SK-N-SH (cell line): ENCODE measurements at regions not wholly inside any gene's neighbourhood (a gene's known extent, or its start where the extent isn't known, plus 50 kb on each side); places are given as distances from the start of the nearest gene placed in this dataset.

ENCODE experiments used
- CTCF ChIA-PET: fragments of 300-600, 350-600 bp; formaldehyde crosslinking; extraction: SDS; loops from one replicate; lab custom pipeline; 2021; lab: Yijun Ruan, JAX
- POLR2A ChIA-PET: fragments of 350-600 bp; sonication (Branson Sonifier 250); formaldehyde crosslinking; extraction: SDS; loops from one replicate; lab custom pipeline; 2020; ENCODE audit warnings: antibody characterized with exemption, inconsistent platforms; lab: Yijun Ruan, JAX
- DNase-seq: peaks from one replicate; pipeline ENCODE4 v3.0.0; 2012
- H2AFZ ChIP-seq: fragments of 200-600 bp; sonication (generic); 2 replicates; pipeline ENCODE4 v1.8.1; 2016; ENCODE audit warnings: antibody characterized with exemption, mild to moderate bottlenecking, low read depth
- H3F3A ChIP-seq: fragments of 200-600 bp; sonication (generic); replicated peaks from 2 replicates; pipeline ENCODE3; 2016; ENCODE audit warnings: antibody characterized with exemption, mild to moderate bottlenecking; ENCODE audit not compliant: insufficient read depth
- H3K27ac ChIP-seq, 2 experiments: fragments of 200-500 bp in 1 of 2; fragments of 200-600 bp in 1 of 2; sonication (Bioruptor generic) in 1 of 2; sonication (generic), shearing (Covaris generic) in 1 of 2; 2 replicates each; pipeline versions ENCODE4 v1.5.1 to v1.6.1; 2014 to 2016; ENCODE audit warnings: low read depth in 2 of 2, inconsistent platforms in 1 of 2, low read length in 1 of 2, mild to moderate bottlenecking in 1 of 2, mixed read lengths in 1 of 2
- H3K27me3 ChIP-seq: fragments of 200-600 bp; sonication (generic), shearing (Covaris generic); 2 replicates; pipeline ENCODE4 v1.6.1; 2016; ENCODE audit warnings: mixed run types; ENCODE audit not compliant: insufficient read depth
- H3K36me3 ChIP-seq, 2 experiments: fragments of 200-500 bp in 1 of 2; fragments of 200-600 bp in 1 of 2; sonication (Bioruptor generic) in 1 of 2; sonication (generic) in 1 of 2; replicated peaks in 1 of 2; 2 replicates each; pipeline versions ENCODE3 to v1.5.1; 2014 to 2016; ENCODE audit warnings: low read length in 1 of 2, mild to moderate bottlenecking in 1 of 2; ENCODE audit not compliant: insufficient read depth in 2 of 2, control insufficient read depth in 1 of 2
- H3K4me1 ChIP-seq, 2 experiments: fragments of 200-500 bp in 1 of 2; fragments of 200-600 bp in 1 of 2; sonication (Bioruptor generic) in 1 of 2; sonication (generic), shearing (Covaris generic) in 1 of 2; 2 replicates each; pipeline versions ENCODE4 v1.5.1 to v1.6.1; 2014 to 2016; ENCODE audit warnings: low read depth in 1 of 2, low read length in 1 of 2, mixed run types in 1 of 2; ENCODE audit not compliant: insufficient read depth in 2 of 2, control insufficient read depth in 1 of 2
- H3K4me2 ChIP-seq: fragments of 200-600 bp; sonication (generic), shearing (Covaris generic); 2 replicates; pipeline ENCODE4 v1.6.1; 2017; ENCODE audit warnings: mixed run types
- H3K4me3 ChIP-seq, 2 experiments: fragments of 200-500 bp in 1 of 2; fragments of 200-600 bp in 1 of 2; sonication (Bioruptor generic) in 1 of 2; sonication (generic), shearing (Covaris generic) in 1 of 2; 2 replicates each; pipeline versions ENCODE4 v1.5.1 to v1.8.1; 2014 to 2016; ENCODE audit warnings: low read depth in 2 of 2, inconsistent platforms in 1 of 2, low read length in 1 of 2, mild to moderate bottlenecking in 1 of 2, mixed read lengths in 1 of 2, moderate library complexity in 1 of 2
- H3K79me2 ChIP-seq: fragments of 200-600 bp; sonication (generic); 2 replicates; pipeline ENCODE4 v1.8.1; 2017; ENCODE audit warnings: mild to moderate bottlenecking; ENCODE audit not compliant: insufficient read depth
- H3K9ac ChIP-seq: fragments of 200-600 bp; sonication (generic); 2 replicates; pipeline ENCODE4 v1.6.1; 2017; ENCODE audit warnings: mixed run types
- H3K9me2 ChIP-seq: fragments of 200-600 bp; sonication (generic); 2 replicates; pipeline ENCODE4 v1.6.1; 2017; ENCODE audit warnings: mixed run types
- H3K9me3 ChIP-seq: fragments of 200-600 bp; sonication (generic); 2 replicates; pipeline ENCODE4 v1.6.1; 2017; ENCODE audit warnings: mixed run types, mild to moderate bottlenecking, moderate library complexity
- H4K20me1 ChIP-seq: fragments of 200-600 bp; sonication (generic); 2 replicates; pipeline ENCODE4 v1.6.1; 2017; ENCODE audit warnings: mild to moderate bottlenecking, mixed run types; ENCODE audit not compliant: insufficient read depth
- ELF1 ChIP-seq: IDR thresholded peaks from 2 replicates; pipeline ENCODE4 v1.4.0; 2012
- EP300 ChIP-seq, 2 experiments: IDR thresholded peaks; 2 replicates each; pipeline versions ENCODE4 v1.4.0 to v1.6.1; 2012; ENCODE audit warnings: borderline replicate concordance in 1 of 2, low read depth in 1 of 2, low read length in 1 of 2
- GABPA ChIP-seq: IDR thresholded peaks from 2 replicates; pipeline ENCODE4 v1.4.0; 2012; ENCODE audit warnings: low read depth, mild to moderate bottlenecking
- GATA2 ChIP-seq: sonication (generic); formaldehyde crosslinking; IDR thresholded peaks from 2 replicates; pipeline ENCODE4 v1.5.0; 2020; ENCODE audit warnings: mild to moderate bottlenecking, missing genetic modification reagents
- MXI1 ChIP-seq: IDR thresholded peaks from 2 replicates; pipeline ENCODE4 v1.6.1; 2012; ENCODE audit warnings: mild to moderate bottlenecking, low read depth, low read length, improper control_type of control experiment
- NFIC ChIP-seq: IDR thresholded peaks from 2 replicates; pipeline ENCODE4 v1.4.0; 2012; ENCODE audit warnings: borderline replicate concordance
- PBX3 ChIP-seq: IDR thresholded peaks from 2 replicates; pipeline ENCODE4; 2012
- RFX5 ChIP-seq: IDR thresholded peaks from 2 replicates; pipeline ENCODE4 v1.6.1; 2012; ENCODE audit warnings: mild to moderate bottlenecking, improper control_type of control experiment, low read length
- RXRA ChIP-seq: IDR thresholded peaks from 2 replicates; pipeline ENCODE4 v1.4.0; 2012; ENCODE audit warnings: low read depth, mild to moderate bottlenecking, borderline replicate concordance
- SMC3 ChIP-seq: IDR thresholded peaks from 2 replicates; pipeline ENCODE4 v1.6.1; 2012; ENCODE audit warnings: low read depth, low read length, improper control_type of control experiment
- TAF1 ChIP-seq: IDR thresholded peaks from 2 replicates; pipeline ENCODE4 v1.6.1; 2012; ENCODE audit warnings: low read depth, mild to moderate bottlenecking, low read length, moderate library complexity, borderline replicate concordance
- TCF12 ChIP-seq: IDR thresholded peaks from 2 replicates; pipeline ENCODE4 v1.4.0; 2012
- TEAD4 ChIP-seq: IDR thresholded peaks from 2 replicates; pipeline ENCODE4 v1.4.0; 2012; ENCODE audit warnings: mild to moderate bottlenecking, borderline replicate concordance; ENCODE audit not compliant: insufficient read depth
- ZBTB33 ChIP-seq: IDR thresholded peaks from 2 replicates; pipeline ENCODE4 v1.4.0; 2012; ENCODE audit warnings: low read depth, borderline replicate concordance
- WGBS: methylation state at CpG from one replicate; pipeline ENCODE4 v1.1.6; 2017; ENCODE audit warnings: low lambda C conversion rate; 5-methylcytosine and 5-hydroxymethylcytosine counted together
- TF ChIP-seq, protein P1 (sequence below): IDR thresholded peaks from 2 replicates; pipeline ENCODE4 v1.6.1; 2012; ENCODE audit warnings: mild to moderate bottlenecking, low read depth, low read length, moderate library complexity
- TF ChIP-seq, protein P2 (sequence below): IDR thresholded peaks from 2 replicates; pipeline ENCODE4 v1.4.0; 2012; ENCODE audit warnings: low read depth

DNA sequence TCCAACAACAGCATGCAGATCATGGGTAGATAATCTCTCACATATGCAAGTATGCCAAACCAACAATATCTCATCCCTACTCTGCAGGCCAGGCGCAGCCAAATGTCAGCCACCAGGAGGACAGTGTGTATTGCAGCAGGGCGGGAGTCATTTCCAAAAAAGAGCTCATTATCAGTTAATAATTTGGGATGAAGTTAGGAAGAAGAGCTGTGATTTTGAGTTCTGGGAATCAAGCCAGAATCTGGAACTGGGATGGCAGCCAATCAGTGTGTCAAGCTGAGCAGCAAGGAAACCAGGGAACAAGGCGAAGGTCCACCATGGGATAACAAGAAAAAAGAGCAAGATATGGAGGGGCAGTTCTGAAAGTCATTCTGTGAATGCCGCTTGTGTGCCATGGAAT, 88.2 kb upstream of the CAMK2D start:
- Histone ChIP-seq H3K36me3 (no peaks in the 10 kb centered on the region), H3K27ac (no peak overlapping the region), H3F3A (no peaks in the 10 kb centered on the region), H3K79me2 (no peaks in the 10 kb centered on the region), H2AFZ (no peak overlapping the region), H3K27me3 (no peaks in the 10 kb centered on the region), H3K9me2 (no peaks in the 10 kb centered on the region), H4K20me1 (no peaks in the 10 kb centered on the region), H3K4me1 (peaks cover 0 to 5% of the 10 kb centered on the region in 2 experiments; a peak in 1 of 4 replicates), H3K9me3 (no peaks in the 10 kb centered on the region), H3K4me3 (no peak overlapping the region), H3K9ac (no peak overlapping the region), H3K4me2 (no peak overlapping the region)
- ChIA-PET CTCF (interaction anchor here (1.5 kb wide), 2 partner anchors 11 to 524 kb away, joined by 3 to 4 read pairs; no protein-coding TSS in a partner anchor), POLR2A (no interaction called here)
- peak; percentile 1 for DNase-seq
- 58% methylated on average over 4 of the region's 4 CpGs for WGBS
- peak; percentile 39; the same call in 1 of the 2 replicates for TF ChIP-seq NFIC
- no peak for TF ChIP-seq TCF12

DNA sequence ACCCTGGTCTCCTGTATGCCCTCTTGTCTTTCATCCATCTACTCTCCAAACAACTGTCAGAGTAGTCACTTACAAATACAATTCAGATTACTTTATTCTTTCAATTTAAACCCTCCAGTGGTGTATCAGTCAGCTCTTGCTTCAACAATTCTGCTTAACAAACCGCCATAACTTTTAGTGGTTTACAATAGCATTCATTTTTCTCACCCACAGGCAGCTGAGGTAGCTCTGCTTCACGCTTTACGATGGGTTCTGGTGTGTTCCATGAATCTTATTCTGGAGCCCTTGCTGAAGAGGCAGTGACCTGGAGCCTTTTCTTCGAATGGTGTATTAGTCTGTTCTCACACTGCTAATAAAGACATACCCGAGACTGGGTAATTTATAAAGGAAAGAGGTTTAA, 86.2 kb upstream of the CAMK2D start:
- no peaks in the 10 kb centered on the region for H3K9me2 ChIP-seq
- no peaks in the 10 kb centered on the region for H3K27me3 ChIP-seq
- H3K36me3 ChIP-seq = no peaks in the 10 kb centered on the region
- no peaks in the 10 kb centered on the region for H3K9me3 ChIP-seq
- no peaks in the 10 kb centered on the region for H4K20me1 ChIP-seq
- no peak overlapping the region for H2AFZ ChIP-seq
- H3K27ac ChIP-seq = no peak overlapping the region
- WGBS = 71% methylated on average over 5 of the region's 5 CpGs
- no peaks in the 10 kb centered on the region for H3F3A ChIP-seq
- H3K9ac ChIP-seq = no peak overlapping the region
- H3K4me1 ChIP-seq = peaks cover 0 to 5% of the 10 kb centered on the region in 2 experiments; a peak in 1 of 4 replicates
- no peak overlapping the region for H3K4me2 ChIP-seq
- no peak for DNase-seq
- no peaks in the 10 kb centered on the region for H3K79me2 ChIP-seq
- H3K4me3 ChIP-seq = no peak overlapping the region
- ChIA-PET POLR2A (no interaction called here), CTCF (interaction anchor here (2.0 kb wide), 1 partner anchor 32 kb away, joined by 4 read pairs; no protein-coding TSS in a partner anchor)
- TF ChIP-seq TCF12 (no peak), ELF1 (no peak), MXI1 (no peak), GATA2 (CRISPR knock-in tag) (no peak), TEAD4 (no peak), RFX5 (no peak), TAF1 (no peak), SMC3 (no peak), ZBTB33 (no peak)

DNA sequence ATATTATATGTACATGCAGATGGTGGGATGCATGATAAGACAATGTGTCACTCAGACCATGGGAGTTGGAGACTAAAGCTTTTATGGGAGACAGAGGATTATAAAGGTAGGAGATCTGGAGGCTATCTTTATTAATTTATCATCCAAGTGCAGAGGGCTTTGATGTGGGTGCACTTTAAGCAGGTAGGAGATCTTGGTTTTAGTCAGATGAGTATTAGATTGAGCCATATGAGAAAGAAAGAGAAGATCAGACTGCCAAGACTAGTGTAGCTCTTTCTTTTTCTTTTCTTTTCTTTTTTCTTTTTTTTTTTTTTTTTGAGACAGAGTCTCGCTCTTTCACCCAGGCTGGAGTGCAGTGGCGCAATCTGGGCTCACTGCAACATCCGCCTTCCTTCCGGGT, 84.9 kb upstream of the CAMK2D start:
- Histone ChIP-seq H3K9ac (no peak overlapping the region), H4K20me1 (no peaks in the 10 kb centered on the region), H3K9me2 (no peaks in the 10 kb centered on the region), H3K79me2 (no peaks in the 10 kb centered on the region), H3K36me3 (no peaks in the 10 kb centered on the region), H3K4me1 (peaks cover 0 to 5% of the 10 kb centered on the region in 2 experiments; a peak in 1 of 4 replicates), H3K9me3 (no peaks in the 10 kb centered on the region), H2AFZ (no peak overlapping the region), H3K27ac (no peak overlapping the region), H3F3A (no peaks in the 10 kb centered on the region), H3K4me3 (no peak overlapping the region), H3K27me3 (no peaks in the 10 kb centered on the region), H3K4me2 (no peak overlapping the region)
- no peak for DNase-seq
- WGBS = 95% methylated on average over 4 of the region's 4 CpGs
- CTCF ChIA-PET = interaction anchor here (0.6 kb wide), 1 partner anchor 57 kb away, joined by 3 read pairs; no protein-coding TSS in a partner anchor
- POLR2A ChIA-PET = no interaction called here
- TF ChIP-seq RXRA (no peak), GABPA (no peak), EP300 (IDR thresholded peaks at IDR 0.05; ENCODE audit: borderline replicate concordance in 1 of 2, low read depth in 1 of 2, low read length in 1 of 2) (no peak), NFIC (no peak), PBX3 (no peak), TEAD4 (no peak), RFX5 (no peak)
- TF ChIP-seq, protein P1, sequence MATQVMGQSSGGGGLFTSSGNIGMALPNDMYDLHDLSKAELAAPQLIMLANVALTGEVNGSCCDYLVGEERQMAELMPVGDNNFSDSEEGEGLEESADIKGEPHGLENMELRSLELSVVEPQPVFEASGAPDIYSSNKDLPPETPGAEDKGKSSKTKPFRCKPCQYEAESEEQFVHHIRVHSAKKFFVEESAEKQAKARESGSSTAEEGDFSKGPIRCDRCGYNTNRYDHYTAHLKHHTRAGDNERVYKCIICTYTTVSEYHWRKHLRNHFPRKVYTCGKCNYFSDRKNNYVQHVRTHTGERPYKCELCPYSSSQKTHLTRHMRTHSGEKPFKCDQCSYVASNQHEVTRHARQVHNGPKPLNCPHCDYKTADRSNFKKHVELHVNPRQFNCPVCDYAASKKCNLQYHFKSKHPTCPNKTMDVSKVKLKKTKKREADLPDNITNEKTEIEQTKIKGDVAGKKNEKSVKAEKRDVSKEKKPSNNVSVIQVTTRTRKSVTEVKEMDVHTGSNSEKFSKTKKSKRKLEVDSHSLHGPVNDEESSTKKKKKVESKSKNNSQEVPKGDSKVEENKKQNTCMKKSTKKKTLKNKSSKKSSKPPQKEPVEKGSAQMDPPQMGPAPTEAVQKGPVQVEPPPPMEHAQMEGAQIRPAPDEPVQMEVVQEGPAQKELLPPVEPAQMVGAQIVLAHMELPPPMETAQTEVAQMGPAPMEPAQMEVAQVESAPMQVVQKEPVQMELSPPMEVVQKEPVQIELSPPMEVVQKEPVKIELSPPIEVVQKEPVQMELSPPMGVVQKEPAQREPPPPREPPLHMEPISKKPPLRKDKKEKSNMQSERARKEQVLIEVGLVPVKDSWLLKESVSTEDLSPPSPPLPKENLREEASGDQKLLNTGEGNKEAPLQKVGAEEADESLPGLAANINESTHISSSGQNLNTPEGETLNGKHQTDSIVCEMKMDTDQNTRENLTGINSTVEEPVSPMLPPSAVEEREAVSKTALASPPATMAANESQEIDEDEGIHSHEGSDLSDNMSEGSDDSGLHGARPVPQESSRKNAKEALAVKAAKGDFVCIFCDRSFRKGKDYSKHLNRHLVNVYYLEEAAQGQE = no peak
- TF ChIP-seq, protein P2, sequence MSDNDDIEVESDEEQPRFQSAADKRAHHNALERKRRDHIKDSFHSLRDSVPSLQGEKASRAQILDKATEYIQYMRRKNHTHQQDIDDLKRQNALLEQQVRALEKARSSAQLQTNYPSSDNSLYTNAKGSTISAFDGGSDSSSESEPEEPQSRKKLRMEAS = no peak
